T-cell (primary cell): ENCODE measurements at regions not wholly inside any gene's neighbourhood (a gene's known extent, or its start where the extent isn't known, plus 50 kb on each side); places are given as distances from the start of the nearest gene placed in this dataset.

Experiments used
- ATAC-seq, 4 experiments: fragments of 200-7000 bp in 3 of 4; fragments of 150-1000 bp in 1 of 4; cut with Tn5 transposase; replicated peaks in 1 of 4; 1 replicate in 3 of 4; 2 replicates in 1 of 4; pipeline ENCODE4 v1.10.0; 2021; ENCODE audit warnings: moderate library complexity in 3 of 4, mild to moderate bottlenecking in 2 of 4, moderate number of reproducible peaks in 1 of 4
- CTCF ChIA-PET, 2 donors: fragments of 300-600 bp; sonication (Branson Sonifier 250); formaldehyde crosslinking; loops; one replicate each; lab custom pipeline; 2022; ENCODE audit warnings: antibody characterized with exemption in 2 of 2; lab: Charles Lee
- POLR2A ChIA-PET, 2 donors: fragments of 300-600 bp; sonication (Branson Sonifier 250); formaldehyde crosslinking; loops; one replicate each; lab custom pipeline; 2022; ENCODE audit warnings: antibody characterized with exemption in 2 of 2; lab: Charles Lee
- DNase-seq, 35 experiments: peaks; one replicate each; pipeline versions ENCODE4 v3.0.0 to v3.0.0-alpha.2; 2013 to 2023
- H3K27ac ChIP-seq: one replicate; pipeline ENCODE4 v1.5.1; 2013; ENCODE audit warnings: low read length
- H3K27me3 ChIP-seq, 2 experiments: replicated peaks in 1 of 2; 1 replicate in 1 of 2; 2 replicates in 1 of 2; pipeline versions ENCODE4 v1.6.1 to v1.7.0; 2013; ENCODE audit warnings: low read length in 1 of 2, mixed read lengths in 1 of 2; ENCODE audit not compliant: control insufficient read depth in 2 of 2, insufficient read depth in 2 of 2; ENCODE audit errors: extremely low read depth in 1 of 2
- H3K36me3 ChIP-seq, 2 donors: 1 replicate in 1 of 2; 2 replicates in 1 of 2; pipeline versions ENCODE4 v1.6.1 to v1.7.0; 2013; ENCODE audit warnings: low read length in 1 of 2; ENCODE audit not compliant: control insufficient read depth in 2 of 2, insufficient read depth in 1 of 2; ENCODE audit errors: extremely low read depth in 1 of 2
- H3K4me1 ChIP-seq, 2 experiments: 1 replicate in 1 of 2; 2 replicates in 1 of 2; pipeline versions ENCODE4 v1.6.1 to v1.7.0; 2013; ENCODE audit warnings: low read length in 2 of 2, mixed read lengths in 1 of 2; ENCODE audit not compliant: insufficient read depth in 2 of 2, control insufficient read depth in 1 of 2; ENCODE audit errors: extremely low read depth in 1 of 2
- H3K4me3 ChIP-seq, 2 donors: 1 replicate in 1 of 2; 2 replicates in 1 of 2; pipeline versions ENCODE4 v1.5.1 to v1.7.0; 2013; ENCODE audit warnings: mild to moderate bottlenecking in 2 of 2, low read length in 1 of 2, moderate library complexity in 1 of 2; ENCODE audit not compliant: control insufficient read depth in 1 of 2; ENCODE audit errors: extremely low read depth in 1 of 2
- H3K9me3 ChIP-seq: 2 replicates; pipeline ENCODE4 v1.7.0; 2013
- H3K27ac Mint-ChIP-seq, 2 donors: one replicate each; pipeline ENCODE4 v1.8.0; 2020 to 2021; ENCODE audit warnings: mild to moderate bottlenecking in 2 of 2, mixed read lengths in 2 of 2
- H3K27me3 Mint-ChIP-seq, 2 donors: one replicate each; pipeline ENCODE4 v1.8.0; 2021 to 2022; ENCODE audit warnings: mixed read lengths in 2 of 2
- H3K36me3 Mint-ChIP-seq: one replicate; pipeline ENCODE4 v1.8.0; 2021; ENCODE audit warnings: mixed read lengths
- H3K4me1 Mint-ChIP-seq, 3 donors: one replicate each; pipeline ENCODE4 v1.8.0; 2020 to 2022; ENCODE audit warnings: mixed read lengths in 3 of 3, mild to moderate bottlenecking in 1 of 3
- H3K4me3 Mint-ChIP-seq, 3 donors: one replicate each; pipeline ENCODE4 v1.8.0; 2020 to 2022; ENCODE audit warnings: mild to moderate bottlenecking in 3 of 3, mixed read lengths in 3 of 3, moderate library complexity in 3 of 3
- H3K9me3 Mint-ChIP-seq, 3 donors: one replicate each; pipeline ENCODE4 v1.8.0; 2020 to 2022; ENCODE audit warnings: mixed read lengths in 3 of 3
- WGBS: methylation state at CpG from one replicate; pipeline ENCODE4 v1.1.5; 2013; ENCODE audit warnings: missing lambda C conversion rate; ENCODE audit not compliant: insufficient coverage; 5-methylcytosine and 5-hydroxymethylcytosine counted together

- H3K27me3 ChIP-seq, result no peaks in the 10 kb centered on the region
- no peak overlapping the region for H3K4me3 Mint-ChIP-seq
- no peak overlapping the region for H3K4me3 ChIP-seq
- no peaks in the 10 kb centered on the region for H3K4me1 ChIP-seq
- H3K27me3 Mint-ChIP-seq, result no peaks in the 10 kb centered on the region
- DNase-seq (no peak), ATAC-seq (no peak)
- no peaks in the 10 kb centered on the region for H3K4me1 Mint-ChIP-seq
- WGBS, result 74% methylated on average over 4 of the region's 4 CpGs
- H3K9me3 Mint-ChIP-seq, result peaks cover 0 to 14% (median 4%) of the 10 kb centered on the region in 3 donors
- no peaks in the 10 kb centered on the region for H3K9me3 ChIP-seq
- ChIA-PET CTCF (no interaction called here), POLR2A (no interaction called here)
- no peaks in the 10 kb centered on the region for H3K36me3 ChIP-seq
- H3K27ac ChIP-seq, result no peak overlapping the region
- H3K27ac Mint-ChIP-seq, result no peak overlapping the region
- H3K36me3 Mint-ChIP-seq, result no peaks in the 10 kb centered on the region
Measured at GRCh38 chr2:150138587-150138986, 348.9 kb downstream of the RND3 start.

GRCh38 chr2:150137338-150138069 is 350.0 kb downstream of the RND3 start:
- Mint-ChIP-seq H3K36me3 (no peaks in the 10 kb centered on the region), H3K27ac (no peak overlapping the region), H3K4me1 (no peaks in the 10 kb centered on the region), H3K27me3 (no peaks in the 10 kb centered on the region), H3K4me3 (no peak overlapping the region), H3K9me3 (peaks cover 0 to 14% (median 2%) of the 10 kb centered on the region in 3 donors)
- POLR2A ChIA-PET, result no interaction called here
- no peaks in the 10 kb centered on the region for H3K4me1 ChIP-seq
- H3K9me3 ChIP-seq, result no peaks in the 10 kb centered on the region
- H3K27me3 ChIP-seq, result no peaks in the 10 kb centered on the region
- CTCF ChIA-PET, result no interaction called here
- 78% methylated on average over 3 of the region's 5 CpGs for WGBS
- H3K4me3 ChIP-seq, result no peak overlapping the region
- no peak for ATAC-seq
- no peaks in the 10 kb centered on the region for H3K36me3 ChIP-seq
- H3K27ac ChIP-seq, result no peak overlapping the region
- no peak for DNase-seq

GRCh38 chr2:150136893-150137292 is 350.6 kb downstream of the RND3 start:
- Histone ChIP-seq H3K36me3 (no peaks in the 10 kb centered on the region), H3K27me3 (no peaks in the 10 kb centered on the region), H3K9me3 (no peaks in the 10 kb centered on the region), H3K27ac (no peak overlapping the region), H3K4me3 (no peak overlapping the region), H3K4me1 (no peaks in the 10 kb centered on the region)
- no peaks in the 10 kb centered on the region for H3K4me1 Mint-ChIP-seq
- WGBS, result 56% methylated on average over 4 of the region's 7 CpGs
- ATAC-seq, result no peak
- no peak overlapping the region for H3K4me3 Mint-ChIP-seq
- H3K36me3 Mint-ChIP-seq, result no peaks in the 10 kb centered on the region
- no peak for DNase-seq
- no peaks in the 10 kb centered on the region for H3K27me3 Mint-ChIP-seq
- peaks cover 0 to 14% (median 2%) of the 10 kb centered on the region in 3 donors for H3K9me3 Mint-ChIP-seq
- POLR2A ChIA-PET, result no interaction called here
- no peak overlapping the region for H3K27ac Mint-ChIP-seq
- CTCF ChIA-PET, result no interaction called here

DNA sequence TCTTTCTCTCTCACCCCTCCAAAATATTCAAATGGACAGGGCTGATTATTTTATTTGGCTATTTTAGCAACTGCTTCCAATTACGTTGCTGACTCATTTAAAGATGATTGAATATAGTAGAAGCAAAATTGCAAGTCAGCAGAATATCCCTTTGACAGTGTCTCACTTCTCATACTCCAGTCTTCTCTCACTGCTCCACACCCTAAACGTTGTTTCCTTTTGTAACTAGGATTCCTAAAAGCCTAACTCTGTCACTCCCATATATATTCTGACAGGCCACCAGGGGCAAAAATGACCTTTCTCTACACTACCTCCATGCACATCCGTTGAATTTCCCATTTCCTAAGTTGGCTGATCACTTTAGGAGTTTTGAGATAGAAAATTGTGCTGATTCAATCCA is 351.1 kb downstream of the RND3 start:
- Mint-ChIP-seq H3K4me3 (no peak overlapping the region), H3K36me3 (no peaks in the 10 kb centered on the region), H3K27me3 (no peaks in the 10 kb centered on the region), H3K9me3 (peaks cover 0 to 14% (median 2%) of the 10 kb centered on the region in 3 donors), H3K4me1 (no peaks in the 10 kb centered on the region), H3K27ac (no peak overlapping the region)
- ChIA-PET CTCF (no interaction called here), POLR2A (no interaction called here)
- no peaks in the 10 kb centered on the region for H3K27me3 ChIP-seq
- H3K4me3 ChIP-seq, result no peak overlapping the region
- H3K9me3 ChIP-seq, result no peaks in the 10 kb centered on the region
- H3K27ac ChIP-seq, result no peak overlapping the region
- H3K4me1 ChIP-seq, result no peaks in the 10 kb centered on the region
- ATAC-seq, result no peak
- no peak for DNase-seq
- H3K36me3 ChIP-seq, result no peaks in the 10 kb centered on the region
- WGBS, result 20% methylated on average over 1 of the region's 3 CpGs

DNA sequence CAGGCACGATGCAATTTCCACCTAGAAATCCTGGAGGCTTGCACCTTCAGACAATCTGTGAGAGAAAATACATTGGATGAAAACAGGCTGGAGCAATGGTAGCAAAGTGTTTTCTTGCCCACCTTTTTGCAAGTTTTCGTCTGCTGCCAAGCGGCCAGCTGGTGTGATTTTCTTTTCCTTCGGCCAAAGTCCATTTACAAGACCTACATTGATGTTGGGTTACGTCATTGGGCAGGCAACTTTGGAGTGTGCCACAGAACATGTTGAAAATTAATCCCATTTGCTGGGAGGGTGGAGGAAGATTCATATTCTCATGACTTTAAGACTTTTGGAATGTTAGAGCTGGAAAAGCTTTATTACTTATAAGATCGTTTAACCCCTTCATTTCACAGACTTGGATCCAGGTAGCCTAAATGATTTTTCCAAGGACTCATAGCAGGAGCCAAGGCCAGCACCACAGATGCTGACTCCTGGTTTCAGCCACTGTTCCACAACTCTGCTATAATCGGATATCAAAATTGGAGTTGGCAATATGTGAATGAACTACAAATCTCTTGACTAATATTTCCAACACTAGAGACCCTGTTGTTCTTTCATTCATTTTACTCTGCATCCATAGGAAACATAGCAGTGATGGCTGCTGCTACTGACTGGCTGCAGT is 352.1 kb downstream of the RND3 start:
- Histone ChIP-seq H3K27ac (no peak overlapping the region), H3K4me3 (no peak overlapping the region), H3K4me1 (no peaks in the 10 kb centered on the region), H3K27me3 (no peaks in the 10 kb centered on the region), H3K36me3 (no peaks in the 10 kb centered on the region), H3K9me3 (no peaks in the 10 kb centered on the region)
- DNase-seq, result no peak
- Mint-ChIP-seq H3K9me3 (peaks cover 0 to 14% (median 2%) of the 10 kb centered on the region in 3 donors), H3K27me3 (no peaks in the 10 kb centered on the region), H3K4me3 (no peak overlapping the region), H3K4me1 (no peaks in the 10 kb centered on the region), H3K36me3 (no peaks in the 10 kb centered on the region), H3K27ac (no peak overlapping the region)
- no peak for ATAC-seq
- ChIA-PET POLR2A (no interaction called here), CTCF (no interaction called here)
- WGBS, result 100% methylated on average over 4 of the region's 7 CpGs

GRCh38 chr2:150134223-150134857 is 353.1 kb downstream of the RND3 start:
- H3K27me3 Mint-ChIP-seq, result no peaks in the 10 kb centered on the region
- no peaks in the 10 kb centered on the region for H3K9me3 ChIP-seq
- no peak for ATAC-seq
- H3K27ac ChIP-seq, result no peak overlapping the region
- no peaks in the 10 kb centered on the region for H3K27me3 ChIP-seq
- H3K36me3 ChIP-seq, result no peaks in the 10 kb centered on the region
- no peaks in the 10 kb centered on the region for H3K36me3 Mint-ChIP-seq
- no peak for DNase-seq
- no peak overlapping the region for H3K27ac Mint-ChIP-seq
- H3K4me3 Mint-ChIP-seq, result no peak overlapping the region
- WGBS, result 67% methylated on average over 1 of the region's 6 CpGs
- H3K4me3 ChIP-seq, result no peak overlapping the region
- H3K4me1 ChIP-seq, result no peaks in the 10 kb centered on the region
- H3K4me1 Mint-ChIP-seq, result no peaks in the 10 kb centered on the region
- peaks cover 0 to 14% (median 2%) of the 10 kb centered on the region in 3 donors for H3K9me3 Mint-ChIP-seq
- CTCF ChIA-PET, result interaction anchor here in 1 of 2 donors (0.6 kb wide), 1 partner anchor 535 kb away, joined by 4 read pairs; no protein-coding TSS in a partner anchor
- POLR2A ChIA-PET, result no interaction called here
